Activated CD8-positive, alpha-beta T cell treated with anti-CD3 and anti-CD28 coated beads, Interleukin-2, amount 10 ng/mL, durations not matched to agents 7 days and 5 days (primary cell): ENCODE measurements at regions not wholly inside any gene's neighbourhood (a gene's known extent, or its start where the extent isn't known, plus 50 kb on each side); places are given as distances from the start of the nearest gene placed in this dataset.
"Not testable (repeated sequence)": the region's sequence is repeated elsewhere in the genome, so short reads cannot be mapped to it uniquely, and the experiment has no call there.

ENCODE experiments used
- ATAC-seq: fragments of 150-1000 bp; cut with Tn5 transposase; one replicate; pipeline ENCODE4 v1.10.0; 2021; ENCODE audit warnings: moderate library complexity
- CTCF ChIA-PET: fragments of 350-600 bp; sonication (Branson Sonifier 250); formaldehyde crosslinking; loops from one replicate; lab custom pipeline; 2021; ENCODE audit warnings: antibody characterized with exemption; lab: Charles Lee
- POLR2A ChIA-PET: fragments of 350-600 bp; sonication (Branson Sonifier 250); formaldehyde crosslinking; loops from one replicate; lab custom pipeline; 2021; ENCODE audit warnings: antibody characterized with exemption; lab: Charles Lee
- DNase-seq: peaks from one replicate; pipeline ENCODE4 v3.0.0-alpha.2; 2020
- H3K27ac Mint-ChIP-seq: one replicate; pipeline ENCODE4 v1.8.0; 2021; ENCODE audit warnings: mild to moderate bottlenecking, mixed read lengths
- H3K27me3 Mint-ChIP-seq: one replicate; pipeline ENCODE4 v1.8.0; 2021; ENCODE audit warnings: low read depth, mixed read lengths
- H3K36me3 Mint-ChIP-seq: one replicate; pipeline ENCODE4 v1.8.0; 2021; ENCODE audit warnings: low read depth, mixed read lengths
- H3K4me1 Mint-ChIP-seq: one replicate; pipeline ENCODE4 v1.8.0; 2021; ENCODE audit warnings: low read depth, mixed read lengths
- H3K4me3 Mint-ChIP-seq: one replicate; pipeline ENCODE4 v1.8.0; 2021; ENCODE audit warnings: mild to moderate bottlenecking, mixed read lengths
- H3K9me3 Mint-ChIP-seq: one replicate; pipeline ENCODE4 v1.8.0; 2022; ENCODE audit warnings: mixed read lengths; ENCODE audit not compliant: insufficient read depth

GRCh38 chr16:72588551-72588950 lies 416.6 kb upstream of the PMFBP1 start:
- H3K4me1 Mint-ChIP-seq, result no peaks in the 10 kb centered on the region
- H3K27me3 Mint-ChIP-seq, result no peaks in the 10 kb centered on the region
- H3K27ac Mint-ChIP-seq, result no peak overlapping the region
- POLR2A ChIA-PET, result no interaction called here
- H3K36me3 Mint-ChIP-seq, result no peaks in the 10 kb centered on the region
- H3K4me3 Mint-ChIP-seq, result no peak overlapping the region
- ATAC-seq (no peak), DNase-seq (no peak)
- H3K9me3 Mint-ChIP-seq, result no peaks in the 10 kb centered on the region
- CTCF ChIA-PET, result no interaction called here

GRCh38 chr16:72578061-72578460 lies 406.1 kb upstream of the PMFBP1 start:
- ATAC-seq, CTCF ChIA-PET, DNase-seq, H3K4me3 Mint-ChIP-seq, H3K27me3 Mint-ChIP-seq, H3K9me3 Mint-ChIP-seq, POLR2A ChIA-PET, H3K27ac Mint-ChIP-seq, H3K36me3 Mint-ChIP-seq, H3K4me1 Mint-ChIP-seq: not testable (repeated sequence)

GRCh38 chr16:72576189-72576588 lies 404.2 kb upstream of the PMFBP1 start:
- ATAC-seq (no peak), DNase-seq (no peak)
- Mint-ChIP-seq H3K4me1 (peaks cover 2% of the 10 kb centered on the region), H3K36me3 (no peaks in the 10 kb centered on the region), H3K27me3 (no peaks in the 10 kb centered on the region), H3K4me3 (no peak overlapping the region), H3K9me3 (no peaks in the 10 kb centered on the region), H3K27ac (no peak overlapping the region)
- CTCF ChIA-PET, result no interaction called here
- POLR2A ChIA-PET, result no interaction called here

- ChIA-PET CTCF (no interaction called here), POLR2A (no interaction called here)
- no peak overlapping the region for H3K4me3 Mint-ChIP-seq
- H3K27me3 Mint-ChIP-seq, result no peaks in the 10 kb centered on the region
- no peaks in the 10 kb centered on the region for H3K36me3 Mint-ChIP-seq
- H3K9me3 Mint-ChIP-seq, result no peaks in the 10 kb centered on the region
- DNase-seq (no peak), ATAC-seq (no peak)
- H3K27ac Mint-ChIP-seq, result no peak overlapping the region
- H3K4me1 Mint-ChIP-seq, result no peaks in the 10 kb centered on the region
Measured at GRCh38 chr16:72569677-72570076, 397.7 kb upstream of the PMFBP1 start.

GRCh38 chr16:72568502-72568901 lies 396.5 kb upstream of the PMFBP1 start:
- CTCF ChIA-PET, result interaction anchor here (1.0 kb wide), 1 partner anchor 9 kb away, joined by 3 read pairs; no protein-coding TSS in a partner anchor
- POLR2A ChIA-PET, result no interaction called here
- no peak for ATAC-seq
- H3K9me3 Mint-ChIP-seq, result no peaks in the 10 kb centered on the region
- H3K4me3 Mint-ChIP-seq, result no peak overlapping the region
- H3K27ac Mint-ChIP-seq, result no peak overlapping the region
- H3K36me3 Mint-ChIP-seq, result no peaks in the 10 kb centered on the region
- no peaks in the 10 kb centered on the region for H3K4me1 Mint-ChIP-seq
- DNase-seq, result no peak
- H3K27me3 Mint-ChIP-seq, result no peaks in the 10 kb centered on the region

- CTCF ChIA-PET, result no interaction called here
- POLR2A ChIA-PET, result no interaction called here
Measured at GRCh38 chr16:72566174-72566573, 394.2 kb upstream of the PMFBP1 start.

GRCh38 chr16:72565106-72565505 lies 393.2 kb upstream of the PMFBP1 start:
- ChIA-PET POLR2A (no interaction called here), CTCF (no interaction called here)
- no peak overlapping the region for H3K4me3 Mint-ChIP-seq
- DNase-seq, result no peak
- H3K9me3 Mint-ChIP-seq, result no peaks in the 10 kb centered on the region
- H3K36me3 Mint-ChIP-seq, result no peaks in the 10 kb centered on the region
- no peaks in the 10 kb centered on the region for H3K4me1 Mint-ChIP-seq
- no peak overlapping the region for H3K27ac Mint-ChIP-seq
- ATAC-seq, result no peak
- H3K27me3 Mint-ChIP-seq, result no peaks in the 10 kb centered on the region

More at GRCh38 chr16:72566174-72566573, 394.2 kb upstream of the PMFBP1 start:
- H3K4me3 Mint-ChIP-seq, result no peak overlapping the region
- no peaks in the 10 kb centered on the region for H3K9me3 Mint-ChIP-seq
- ATAC-seq (no peak), DNase-seq (no peak)
- no peak overlapping the region for H3K27ac Mint-ChIP-seq
- H3K36me3 Mint-ChIP-seq, result no peaks in the 10 kb centered on the region
- no peaks in the 10 kb centered on the region for H3K27me3 Mint-ChIP-seq
- no peaks in the 10 kb centered on the region for H3K4me1 Mint-ChIP-seq

GRCh38 chr16:72560617-72561016 lies 388.7 kb upstream of the PMFBP1 start:
- no peak overlapping the region for H3K4me3 Mint-ChIP-seq
- ATAC-seq, result no peak
- POLR2A ChIA-PET, result no interaction called here
- CTCF ChIA-PET, result no interaction called here
- H3K9me3 Mint-ChIP-seq, result no peaks in the 10 kb centered on the region
- DNase-seq, result no peak
- H3K4me1 Mint-ChIP-seq, result no peaks in the 10 kb centered on the region
- H3K27me3 Mint-ChIP-seq, result no peaks in the 10 kb centered on the region
- no peaks in the 10 kb centered on the region for H3K36me3 Mint-ChIP-seq
- H3K27ac Mint-ChIP-seq, result no peak overlapping the region

GRCh38 chr16:72558501-72558900 lies 386.5 kb upstream of the PMFBP1 start:
- POLR2A ChIA-PET, result interaction anchor here (0.6 kb wide), 1 partner anchor 1172 kb away, joined by 3 read pairs; no protein-coding TSS in a partner anchor
- DNase-seq (no peak), ATAC-seq (no peak)
- CTCF ChIA-PET, result no interaction called here
- no peaks in the 10 kb centered on the region for H3K27me3 Mint-ChIP-seq
- H3K36me3 Mint-ChIP-seq, result no peaks in the 10 kb centered on the region
- H3K4me3 Mint-ChIP-seq, result no peak overlapping the region
- H3K9me3 Mint-ChIP-seq, result no peaks in the 10 kb centered on the region
- no peaks in the 10 kb centered on the region for H3K4me1 Mint-ChIP-seq
- no peak overlapping the region for H3K27ac Mint-ChIP-seq

- DNase-seq (no peak), ATAC-seq (no peak)
- H3K27me3 Mint-ChIP-seq, result no peaks in the 10 kb centered on the region
- H3K27ac Mint-ChIP-seq, result no peak overlapping the region
- H3K9me3 Mint-ChIP-seq, result peaks cover 8% of the 10 kb centered on the region
- POLR2A ChIA-PET, result no interaction called here
- H3K36me3 Mint-ChIP-seq, result peaks cover 4% of the 10 kb centered on the region
- no peak overlapping the region for H3K4me3 Mint-ChIP-seq
- CTCF ChIA-PET, result no interaction called here
- no peaks in the 10 kb centered on the region for H3K4me1 Mint-ChIP-seq
Measured at GRCh38 chr16:72554935-72555334, 383.0 kb upstream of the PMFBP1 start.

GRCh38 chr16:72552654-72553053 lies 380.7 kb upstream of the PMFBP1 start:
- peaks cover 6% of the 10 kb centered on the region for H3K36me3 Mint-ChIP-seq
- ATAC-seq, result no peak
- H3K4me1 Mint-ChIP-seq, result no peaks in the 10 kb centered on the region
- no peak overlapping the region for H3K4me3 Mint-ChIP-seq
- no peaks in the 10 kb centered on the region for H3K27me3 Mint-ChIP-seq
- no peak for DNase-seq
- CTCF ChIA-PET, result no interaction called here
- peaks cover 12% of the 10 kb centered on the region for H3K9me3 Mint-ChIP-seq
- no peak overlapping the region for H3K27ac Mint-ChIP-seq
- POLR2A ChIA-PET, result no interaction called here

- Mint-ChIP-seq H3K27ac (no peak overlapping the region), H3K4me3 (no peak overlapping the region), H3K9me3 (peaks cover 14% of the 10 kb centered on the region), H3K36me3 (peaks cover 6% of the 10 kb centered on the region), H3K4me1 (no peaks in the 10 kb centered on the region), H3K27me3 (no peaks in the 10 kb centered on the region)
- no peak for ATAC-seq
- DNase-seq, result no peak
- ChIA-PET POLR2A (no interaction called here), CTCF (no interaction called here)
Measured at GRCh38 chr16:72551649-72552048, 379.7 kb upstream of the PMFBP1 start.

- H3K4me3 Mint-ChIP-seq, result no peak overlapping the region
- no peak overlapping the region for H3K27ac Mint-ChIP-seq
- DNase-seq (no peak), ATAC-seq (no peak)
- H3K4me1 Mint-ChIP-seq, result no peaks in the 10 kb centered on the region
- peaks cover 6% of the 10 kb centered on the region for H3K36me3 Mint-ChIP-seq
- POLR2A ChIA-PET, result no interaction called here
- H3K27me3 Mint-ChIP-seq, result no peaks in the 10 kb centered on the region
- H3K9me3 Mint-ChIP-seq, result peaks cover 14% of the 10 kb centered on the region
- CTCF ChIA-PET, result no interaction called here
Measured at GRCh38 chr16:72549878-72550277, 377.9 kb upstream of the PMFBP1 start.
